ENCODE measurements at regions not wholly inside any gene's neighbourhood (a gene's known extent, or its start where the extent isn't known, plus 50 kb on each side); places are given as distances from the start of the nearest gene placed in this dataset.
A peak's percentile ranks its signal among the peaks of the same experiment; 100 is the strongest.

GRCh38 chr6:132023490-132023889, 72.3 kb upstream of the CCN2 start:
- peak overlapping the region; percentile 61 for H3T11ph ChIP-seq (ENCODE audit: low read length)
- H3K23ac ChIP-seq (ENCODE audit: insufficient read length, low read depth, low read length): no peak overlapping the region
- Mint-ChIP-seq H3K36me3 (ENCODE audit: insufficient read depth in 1 of 3, low read depth in 3 of 3) (no peaks in the 10 kb centered on the region), H3K9me3 (no peaks in the 10 kb centered on the region; a peak in 1 of 5 replicates), H3K27ac (peak overlapping the region in 1 of 3 experiments; percentile 81; a peak in 4 of 7 replicates), H3K4me3 (no peak overlapping the region), H3K27me3 (ENCODE audit: low read depth) (no peaks in the 10 kb centered on the region), H3K4me1 (peaks cover 24 to 31% of the 10 kb centered on the region in 2 experiments)
- no peak overlapping the region for H3K56ac ChIP-seq (ENCODE audit: insufficient read length, low read depth, low read length)
- H2BK20ac ChIP-seq (ENCODE audit: low read depth, low read length, poor library complexity, severe bottlenecking): no peak overlapping the region
- H2BK120ac ChIP-seq (ENCODE audit: low read depth, low read length, poor library complexity, severe bottlenecking): peak overlapping the region; percentile 81
- H3K27me3 ChIP-seq (ENCODE audit: insufficient read depth, low read length): no peaks in the 10 kb centered on the region
- no peak overlapping the region for H2AFZ ChIP-seq (ENCODE audit: low read length)
- H3K4me2 ChIP-seq (ENCODE audit: insufficient read depth, insufficient read length, low read length): no peak overlapping the region
- no peak overlapping the region for H4K5ac ChIP-seq (ENCODE audit: insufficient read length, low read depth, low read length)
- H2AK5ac ChIP-seq (ENCODE audit: insufficient read length, low read length): no peak overlapping the region
- peaks cover 9% of the 10 kb centered on the region; the same call in 1 of the 2 replicates for H3K4me1 ChIP-seq (ENCODE audit: insufficient read depth, low read length)
- no peak overlapping the region for H3K9ac ChIP-seq (ENCODE audit: extremely low read depth, insufficient read length, low read length)
- H3K23me2 ChIP-seq (ENCODE audit: insufficient read length, low read depth, low read length, poor library complexity, severe bottlenecking): peaks cover 4% of the 10 kb centered on the region
- H3K27ac ChIP-seq (ENCODE audit: insufficient read length, low read depth, low read length): no peak overlapping the region
- no CpG with 5 or more reads among the region's 5 CpGs for WGBS (ENCODE audit: extremely low coverage, insufficient read length, low lambda C conversion rate)
- H3K14ac ChIP-seq (ENCODE audit: insufficient read depth, low read length): no peak overlapping the region
- no peaks in the 10 kb centered on the region for H3K79me2 ChIP-seq (ENCODE audit: insufficient read depth, low read length)
- H3K4ac ChIP-seq (ENCODE audit: low read depth, low read length): no peak overlapping the region; the same call in 1 of the 2 replicates
- H2BK5ac ChIP-seq (ENCODE audit: insufficient read length, low read length): no peak overlapping the region
- DNase-seq: peak; percentile 38
- TF ChIP-seq CTCF (conservative IDR thresholded peaks at IDR 0.05): peak; percentile 54
- H3K9me3 ChIP-seq (ENCODE audit: control insufficient read depth, low read depth, low read length): no peaks in the 10 kb centered on the region
- no peak overlapping the region for H2BK12ac ChIP-seq (ENCODE audit: insufficient read length, low read depth, low read length)
- H3K79me1 ChIP-seq (ENCODE audit: insufficient read depth, low read depth, low read length, poor library complexity, severe bottlenecking): no peaks in the 10 kb centered on the region
- H3K18ac ChIP-seq (ENCODE audit: insufficient read length, low read depth, low read length): no peak overlapping the region
- H4K8ac ChIP-seq (replicated peaks; ENCODE audit: insufficient read length, low read depth, low read length): no peak overlapping the region
- H4K20me1 ChIP-seq (ENCODE audit: control insufficient read depth, insufficient read depth, insufficient read length): no peaks in the 10 kb centered on the region
- no peak overlapping the region for H2BK15ac ChIP-seq (ENCODE audit: low read depth, low read length)
- H4K91ac ChIP-seq (ENCODE audit: insufficient read length, low read depth, low read length): no peak overlapping the region
